B cell (primary cell): ENCODE measurements at regions not wholly inside any gene's neighbourhood (a gene's known extent, or its start where the extent isn't known, plus 50 kb on each side); places are given as distances from the start of the nearest gene placed in this dataset.

Experiments
- ATAC-seq: fragments of 200-7000 bp; cut with Tn5 transposase; one replicate; pipeline ENCODE4 v1.10.0; 2021; ENCODE audit warnings: low read depth, mild to moderate bottlenecking, moderate number of reproducible peaks, moderate library complexity
- CTCF ChIA-PET: fragments of 350-600 bp; sonication (Branson Sonifier 250); formaldehyde crosslinking; loops from one replicate; lab custom pipeline; 2021; ENCODE audit warnings: antibody characterized with exemption, inconsistent platforms; lab: Charles Lee
- POLR2A ChIA-PET: fragments of 350-600 bp; sonication (Branson Sonifier 250); formaldehyde crosslinking; loops from one replicate; lab custom pipeline; 2021; ENCODE audit warnings: antibody characterized with exemption; lab: Charles Lee
- DNase-seq: peaks from one replicate; pipeline ENCODE4 v3.0.0; 2013
- H2AFZ ChIP-seq: 2 replicates; pipeline ENCODE4 v1.6.1; 2012; ENCODE audit warnings: mild to moderate bottlenecking, low read depth, low read length; ENCODE audit not compliant: insufficient read depth, poor library complexity, severe bottlenecking
- H3K27ac ChIP-seq, 2 donors: 1 replicate in 1 of 2; 2 replicates in 1 of 2; pipeline ENCODE4 v1.5.1; 2012 to 2013; ENCODE audit warnings: low read length in 2 of 2, mild to moderate bottlenecking in 2 of 2, moderate library complexity in 1 of 2
- H3K27me3 ChIP-seq, 4 experiments: fragments of 200-600 bp in 1 of 4; sonication (generic) in 1 of 4; replicated peaks in 1 of 4; 1 replicate in 2 of 4; 2 replicates in 2 of 4; pipeline versions ENCODE4 v1.6.1 to v1.7.0; 2013 to 2016; ENCODE audit warnings: low read length in 3 of 4, mild to moderate bottlenecking in 2 of 4, mixed read lengths in 1 of 4, moderate library complexity in 1 of 4; ENCODE audit not compliant: insufficient read depth in 4 of 4, control insufficient read depth in 3 of 4; ENCODE audit errors: control extremely low read depth in 1 of 4
- H3K36me3 ChIP-seq, 2 experiments: replicated peaks in 1 of 2; 1 replicate in 1 of 2; 2 replicates in 1 of 2; pipeline versions ENCODE4 v1.6.1 to v1.7.1; 2013; ENCODE audit warnings: low read length in 1 of 2; ENCODE audit not compliant: insufficient read depth in 2 of 2, control insufficient read depth in 1 of 2; ENCODE audit errors: control extremely low read depth in 1 of 2, extremely low read depth in 1 of 2
- H3K4me1 ChIP-seq, 2 donors: fragments of 200-600 bp in 1 of 2; sonication (generic) in 1 of 2; 1 replicate in 1 of 2; 2 replicates in 1 of 2; pipeline versions ENCODE4 v1.5.1 to v1.6.1; 2013 to 2017; ENCODE audit warnings: low read length in 2 of 2; ENCODE audit not compliant: control insufficient read depth in 2 of 2, insufficient read depth in 2 of 2
- H3K4me2 ChIP-seq: replicated peaks from 2 replicates; pipeline ENCODE3; 2012; ENCODE audit warnings: mild to moderate bottlenecking, low read depth, low read length; ENCODE audit not compliant: poor library complexity, severe bottlenecking
- H3K4me3 ChIP-seq, 5 experiments: fragments of 200-600 bp in 1 of 5; sonication (generic) in 1 of 5; 1 replicate in 3 of 5; 2 replicates in 2 of 5; pipeline versions ENCODE4 v1.5.1 to v1.7.0; 2011 to 2016; ENCODE audit warnings: low read length in 4 of 5, mild to moderate bottlenecking in 4 of 5, low read depth in 2 of 5, control low read depth in 1 of 5, moderate library complexity in 1 of 5; ENCODE audit not compliant: insufficient read depth in 1 of 5; ENCODE audit errors: control extremely low read depth in 1 of 5, extremely low read depth in 1 of 5
- H3K79me2 ChIP-seq: fragments of 200-600 bp; sonication (generic); one replicate; pipeline ENCODE4 v1.6.0; 2016; ENCODE audit warnings: low read length; ENCODE audit not compliant: control insufficient read depth, insufficient read depth
- H3K9ac ChIP-seq: fragments of 200-600 bp; sonication (generic); 2 replicates; pipeline ENCODE4 v1.6.1; 2017; ENCODE audit warnings: mild to moderate bottlenecking, low read length, moderate library complexity
- H3K9me3 ChIP-seq, 3 donors: one replicate each; pipeline versions ENCODE4 v1.6.1 to v1.7.1; 2013; ENCODE audit warnings: low read length in 2 of 3; ENCODE audit not compliant: control insufficient read depth in 2 of 3, insufficient read depth in 1 of 3; ENCODE audit errors: control extremely low read depth in 1 of 3
- H4K20me1 ChIP-seq: 2 replicates; pipeline ENCODE4 v1.6.0; 2012; ENCODE audit warnings: mild to moderate bottlenecking, low read length; ENCODE audit not compliant: insufficient read depth, control insufficient read depth, poor library complexity, severe bottlenecking
- H3K27ac Mint-ChIP-seq: one replicate; pipeline ENCODE4 v1.8.0; 2021; ENCODE audit warnings: mixed read lengths
- H3K27me3 Mint-ChIP-seq: one replicate; pipeline ENCODE4 v1.8.0; 2021; ENCODE audit warnings: mixed read lengths
- H3K4me1 Mint-ChIP-seq: one replicate; pipeline ENCODE4 v1.8.0; 2021; ENCODE audit warnings: mixed read lengths
- H3K4me3 Mint-ChIP-seq: one replicate; pipeline ENCODE4 v1.8.0; 2021; ENCODE audit warnings: mixed read lengths
- H3K9me3 Mint-ChIP-seq: one replicate; pipeline ENCODE4 v1.8.0; 2022; ENCODE audit warnings: mixed read lengths; ENCODE audit not compliant: insufficient read depth
- EZH2 ChIP-seq: IDR thresholded peaks from 2 replicates; pipeline ENCODE4 v1.6.1; 2012; ENCODE audit warnings: borderline replicate concordance, low read depth, mild to moderate bottlenecking, moderate library complexity, low read length; ENCODE audit not compliant: insufficient read depth, poor library complexity, severe bottlenecking
- WGBS: methylation state at CpG from one replicate; pipeline ENCODE4 v1.1.5; 2013; ENCODE audit warnings: missing lambda C conversion rate; ENCODE audit not compliant: insufficient coverage; 5-methylcytosine and 5-hydroxymethylcytosine counted together
- intact Hi-C: fragments of 100-400 bp; cut with micrococcal nuclease; formaldehyde crosslinking; loops from one replicate; pipeline ENCODE4 v1.10.0; 2022
- TF ChIP-seq, protein P1 (sequence below): fragments of 200-600 bp; IDR thresholded peaks from one replicate; pipeline ENCODE4 v1.8.0; 2022; ENCODE audit warnings: antibody characterized with exemption, mild to moderate bottlenecking

DNA sequence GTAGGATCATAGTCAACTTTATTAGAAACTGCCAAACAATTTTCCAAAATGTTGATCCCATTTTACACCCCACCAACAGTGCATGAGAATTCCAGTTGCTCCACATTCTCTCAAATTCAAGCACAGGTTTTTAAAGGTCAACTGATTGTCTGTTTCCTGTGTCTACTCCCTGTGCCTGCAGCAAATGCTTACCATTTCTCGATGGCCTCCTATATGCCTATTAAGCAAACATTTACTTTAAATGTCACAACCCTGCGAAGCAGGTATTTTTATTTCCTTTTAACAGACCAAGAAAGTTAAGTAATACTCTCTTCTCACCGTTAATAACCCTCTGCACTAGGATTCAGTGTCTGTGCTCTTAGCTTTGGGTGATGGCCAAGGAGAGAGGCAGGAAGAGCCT is 163.8 kb upstream of the EPB41L3 start:
- H3K27ac ChIP-seq: no peak overlapping the region
- Mint-ChIP-seq H3K9me3 (no peaks in the 10 kb centered on the region), H3K4me3 (no peak overlapping the region), H3K27ac (no peak overlapping the region), H3K27me3 (peaks cover 3% of the 10 kb centered on the region), H3K4me1 (no peaks in the 10 kb centered on the region)
- no peaks in the 10 kb centered on the region for H3K27me3 ChIP-seq
- no peak for DNase-seq
- H3K4me1 ChIP-seq: no peaks in the 10 kb centered on the region
- H3K9ac ChIP-seq: no peak overlapping the region
- ATAC-seq: no peak
- H3K36me3 ChIP-seq: no peaks in the 10 kb centered on the region
- no peak overlapping the region for H3K4me3 ChIP-seq
- CTCF ChIA-PET: no interaction called here
- intact Hi-C loops: no loop called here
- no peaks in the 10 kb centered on the region for H3K9me3 ChIP-seq
- POLR2A ChIA-PET: no interaction called here
- no peak for TF ChIP-seq EZH2
- TF ChIP-seq, protein P1, sequence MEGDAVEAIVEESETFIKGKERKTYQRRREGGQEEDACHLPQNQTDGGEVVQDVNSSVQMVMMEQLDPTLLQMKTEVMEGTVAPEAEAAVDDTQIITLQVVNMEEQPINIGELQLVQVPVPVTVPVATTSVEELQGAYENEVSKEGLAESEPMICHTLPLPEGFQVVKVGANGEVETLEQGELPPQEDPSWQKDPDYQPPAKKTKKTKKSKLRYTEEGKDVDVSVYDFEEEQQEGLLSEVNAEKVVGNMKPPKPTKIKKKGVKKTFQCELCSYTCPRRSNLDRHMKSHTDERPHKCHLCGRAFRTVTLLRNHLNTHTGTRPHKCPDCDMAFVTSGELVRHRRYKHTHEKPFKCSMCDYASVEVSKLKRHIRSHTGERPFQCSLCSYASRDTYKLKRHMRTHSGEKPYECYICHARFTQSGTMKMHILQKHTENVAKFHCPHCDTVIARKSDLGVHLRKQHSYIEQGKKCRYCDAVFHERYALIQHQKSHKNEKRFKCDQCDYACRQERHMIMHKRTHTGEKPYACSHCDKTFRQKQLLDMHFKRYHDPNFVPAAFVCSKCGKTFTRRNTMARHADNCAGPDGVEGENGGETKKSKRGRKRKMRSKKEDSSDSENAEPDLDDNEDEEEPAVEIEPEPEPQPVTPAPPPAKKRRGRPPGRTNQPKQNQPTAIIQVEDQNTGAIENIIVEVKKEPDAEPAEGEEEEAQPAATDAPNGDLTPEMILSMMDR: no peak
- WGBS: 74% methylated on average over 2 of the region's 3 CpGs
- H2AFZ ChIP-seq: no peak overlapping the region
- H3K79me2 ChIP-seq: no peaks in the 10 kb centered on the region
- no peak overlapping the region for H3K4me2 ChIP-seq
- H4K20me1 ChIP-seq: no peaks in the 10 kb centered on the region

DNA sequence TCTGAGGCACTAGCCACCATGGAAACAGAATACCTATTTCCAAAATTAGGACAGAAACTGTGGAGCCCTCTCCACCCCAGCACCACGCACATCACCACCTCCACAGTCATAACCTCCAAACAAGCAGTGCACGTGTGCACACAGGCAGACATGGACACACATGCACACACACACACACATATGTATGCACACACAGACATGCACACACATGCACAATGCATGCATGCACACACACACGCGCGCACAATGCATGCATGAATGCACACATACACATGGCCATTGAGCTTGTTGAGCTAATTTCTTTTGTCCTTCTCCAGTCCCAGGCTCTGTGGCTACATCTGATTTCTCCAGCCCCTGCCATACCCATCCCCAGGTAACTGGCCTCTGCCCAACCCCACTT is 161.6 kb upstream of the EPB41L3 start:
- H2AFZ ChIP-seq: no peak overlapping the region
- ChIA-PET POLR2A (no interaction called here), CTCF (no interaction called here)
- no peak overlapping the region for H3K9ac ChIP-seq
- H3K27me3 ChIP-seq: no peaks in the 10 kb centered on the region
- H3K4me2 ChIP-seq: no peak overlapping the region
- no peak overlapping the region for H3K27ac ChIP-seq
- TF ChIP-seq EZH2: no peak
- TF ChIP-seq, protein P1: no peak
- DNase-seq (no peak), ATAC-seq (no peak)
- H4K20me1 ChIP-seq: no peaks in the 10 kb centered on the region
- intact Hi-C loops: no loop called here
- Mint-ChIP-seq H3K4me1 (no peaks in the 10 kb centered on the region), H3K9me3 (no peaks in the 10 kb centered on the region), H3K4me3 (no peak overlapping the region), H3K27ac (no peak overlapping the region), H3K27me3 (peaks cover 3% of the 10 kb centered on the region)
- no peak overlapping the region for H3K4me3 ChIP-seq
- no peaks in the 10 kb centered on the region for H3K36me3 ChIP-seq
- H3K79me2 ChIP-seq: no peaks in the 10 kb centered on the region
- 96% methylated on average over 5 of the region's 5 CpGs for WGBS
- no peaks in the 10 kb centered on the region for H3K9me3 ChIP-seq
- H3K4me1 ChIP-seq: no peaks in the 10 kb centered on the region
